HepG2 (cell line): ENCODE measurements at regions not wholly inside any gene's neighbourhood (a gene's known extent, or its start where the extent isn't known, plus 50 kb on each side); places are given as distances from the start of the nearest gene placed in this dataset.

Experiments used
- ATAC-seq: fragments of 200-7000 bp; cut with Tn5 transposase; 3 replicates; pipeline ENCODE4 v1.9.1; 2020; ENCODE audit warnings: mild to moderate bottlenecking, moderate library complexity
- BruUV-seq: library from RNA; stranded (reverse); fragments of 400-500 nt; replicated peaks from 2 replicates; lab custom pipeline; 2021; lab: Mats Ljungman, UMichigan
- CTCF ChIA-PET: fragments of 300-600 bp; formaldehyde crosslinking; extraction: SDS; loops from one replicate; lab custom pipeline; 2021; ENCODE audit warnings: low total read pairs, inconsistent platforms, low intra/inter-chr PET ratio; lab: Yijun Ruan, JAX
- POLR2A ChIA-PET: fragments of 350-600 bp; sonication (Branson Sonifier 250); formaldehyde crosslinking; loops from one replicate; lab custom pipeline; 2020; ENCODE audit warnings: antibody characterized with exemption, inconsistent platforms; lab: Yijun Ruan, JAX
- DNase-seq: peaks from one replicate; pipeline ENCODE4 v3.0.0-alpha.2; 2015; ENCODE audit warnings: low spot score
- FAIRE-seq: peaks from 3 replicates; lab custom pipeline; 2011; peaks lifted over from hg19 to GRCh38; lab: Jason Lieb, UNC
- H2AFZ ChIP-seq: one replicate; pipeline ENCODE4 v1.6.1; 2011; ENCODE audit warnings: low read length, inconsistent platforms
- H3K27ac ChIP-seq: fragments of 300-600 bp; 3 replicates; pipeline ENCODE4 v1.8.0; 2011; ENCODE audit warnings: mixed run types, mild to moderate bottlenecking, mixed read lengths, low read length, inconsistent platforms; ENCODE audit not compliant: insufficient read depth; ENCODE audit errors: extremely low read length
- H3K27me3 ChIP-seq, 2 experiments: fragments of 200-600 bp in 1 of 2; 2 replicates in 1 of 2; 3 replicates in 1 of 2; pipeline versions ENCODE4 v1.6.0 to v1.8.0; 2011; ENCODE audit warnings: low read length in 2 of 2, mild to moderate bottlenecking in 2 of 2, moderate library complexity in 2 of 2, inconsistent platforms in 1 of 2; ENCODE audit not compliant: insufficient read depth in 2 of 2, control insufficient read depth in 1 of 2
- H3K36me3 ChIP-seq, 2 experiments: fragments of 200-600 bp in 1 of 2; replicated peaks in 1 of 2; 2 replicates in 1 of 2; 3 replicates in 1 of 2; pipeline versions ENCODE4 v1.5.1 to v1.8.0; 2011; ENCODE audit warnings: low read length in 2 of 2, inconsistent platforms in 1 of 2; ENCODE audit not compliant: insufficient read depth in 2 of 2, control insufficient read depth in 1 of 2
- H3K4me1 ChIP-seq: 2 replicates; pipeline ENCODE4 v1.5.1; 2012; ENCODE audit warnings: low read length, inconsistent platforms; ENCODE audit not compliant: insufficient read depth
- H3K4me2 ChIP-seq: 2 replicates; pipeline ENCODE4 v1.6.0; 2011; ENCODE audit warnings: low read depth, low read length, inconsistent platforms
- H3K4me3 ChIP-seq, 3 experiments: fragments of 200-600 bp in 1 of 3; sonication (generic), shearing (Covaris generic) in 1 of 3; replicated peaks in 1 of 3; 2 replicates each; pipeline ENCODE4 v1.5.1; 2011 to 2016; ENCODE audit warnings: low read length in 3 of 3, inconsistent platforms in 2 of 3, low read depth in 2 of 3, mild to moderate bottlenecking in 2 of 3, control low read depth in 1 of 3, mixed read lengths in 1 of 3; ENCODE audit not compliant: insufficient read depth in 1 of 3
- H3K79me2 ChIP-seq: one replicate; pipeline ENCODE4 v1.6.1; 2011; ENCODE audit warnings: low read length, inconsistent platforms; ENCODE audit not compliant: insufficient read depth
- H3K9ac ChIP-seq: 2 replicates; pipeline ENCODE4 v1.6.0; 2011; ENCODE audit warnings: mild to moderate bottlenecking, low read depth, low read length, inconsistent platforms; ENCODE audit not compliant: insufficient read depth
- H3K9me3 ChIP-seq: 2 replicates; pipeline ENCODE4 v1.5.1; 2012; ENCODE audit warnings: mild to moderate bottlenecking, low read length
- H4K20me1 ChIP-seq: 2 replicates; pipeline ENCODE4 v1.6.0; 2011; ENCODE audit warnings: inconsistent platforms, mild to moderate bottlenecking, low read length, moderate library complexity; ENCODE audit not compliant: insufficient read depth
- ARNT ChIP-seq: fragments of 450-650 bp; IDR thresholded peaks from 2 replicates; pipeline ENCODE4 v1.6.1; 2017
- ATF7-NPFF ChIP-seq: sonication (generic); formaldehyde crosslinking; IDR thresholded peaks from 2 replicates; pipeline ENCODE4 v1.8.1; 2023; ENCODE audit warnings: mild to moderate bottlenecking, low read depth, missing genetic modification reagents, moderate library complexity
- HMG20B ChIP-seq: conservative IDR thresholded peaks from 2 replicates; pipeline ENCODE4 v1.6.1; 2016; ENCODE audit warnings: missing genetic modification reagents, missing compliant biosample characterization
- JUNB ChIP-seq: sonication (generic); formaldehyde crosslinking; IDR thresholded peaks from 2 replicates; pipeline ENCODE4 v1.8.0; 2022; ENCODE audit warnings: missing genetic modification reagents, mild to moderate bottlenecking, borderline replicate concordance
- MTA1 ChIP-seq: sonication (generic); formaldehyde crosslinking; IDR thresholded peaks from 2 replicates; pipeline ENCODE4 v1.4.0; 2020; ENCODE audit warnings: missing genetic modification reagents, mild to moderate bottlenecking, borderline replicate concordance
- NFE2 ChIP-seq: sonication (generic); formaldehyde crosslinking; IDR thresholded peaks from 2 replicates; pipeline ENCODE4 v1.4.0; 2020; ENCODE audit warnings: missing genetic modification reagents
- NRL ChIP-seq: sonication (generic); formaldehyde crosslinking; IDR thresholded peaks from 2 replicates; pipeline ENCODE4 v1.5.0; 2020; ENCODE audit warnings: missing genetic modification reagents, mild to moderate bottlenecking, moderate library complexity, borderline replicate concordance
- SAP130 ChIP-seq: IDR thresholded peaks from 2 replicates; pipeline ENCODE4 v1.6.1; 2016; ENCODE audit warnings: low read depth
- SMC3 ChIP-seq: IDR thresholded peaks from 2 replicates; pipeline ENCODE4 v1.6.1; 2011; ENCODE audit warnings: low read length, improper control_type of control experiment
- ZNF280B ChIP-seq: sonication (generic); formaldehyde crosslinking; IDR thresholded peaks from 2 replicates; pipeline ENCODE4 v1.5.0; 2020; ENCODE audit warnings: missing genetic modification reagents, mild to moderate bottlenecking, borderline replicate concordance
- ZNF576 ChIP-seq: sonication (generic); formaldehyde crosslinking; IDR thresholded peaks from 2 replicates; pipeline ENCODE4 v1.4.0; 2020; ENCODE audit warnings: mild to moderate bottlenecking, missing genetic modification reagents
- ZNF709 ChIP-seq: sonication (generic); formaldehyde crosslinking; IDR thresholded peaks from 2 replicates; pipeline ENCODE4 v1.5.0; 2020; ENCODE audit warnings: mild to moderate bottlenecking, missing genetic modification reagents
- ZNF75D ChIP-seq: sonication (generic); formaldehyde crosslinking; IDR thresholded peaks from 2 replicates; pipeline ENCODE4 v1.8.1; 2023; ENCODE audit warnings: missing genetic modification reagents, mild to moderate bottlenecking, borderline replicate concordance
- WGBS: methylation state at CpG from one replicate; pipeline ENCODE4 v1.1.6; 2017; ENCODE audit warnings: low lambda C conversion rate; 5-methylcytosine and 5-hydroxymethylcytosine counted together
- in situ Hi-C: cut with HindIII; loops from 2 replicates; pipeline ENCODE4 v1.10.0; 2017; ENCODE audit warnings: low pct_unique_long_range_greater_than_20kb; ENCODE audit not compliant: extremely low pct_ligation_motif_present
- intact Hi-C: fragments of 100-400 bp; cut with micrococcal nuclease; formaldehyde crosslinking; loops from one replicate; pipeline ENCODE4 v1.10.0; 2022; ENCODE audit not compliant: unreplicated experiment
- TF ChIP-seq, protein P1 (sequence below): sonication (generic); formaldehyde crosslinking; IDR thresholded peaks from 2 replicates; pipeline ENCODE4 v1.5.0; 2020; ENCODE audit warnings: missing genetic modification reagents

DNA sequence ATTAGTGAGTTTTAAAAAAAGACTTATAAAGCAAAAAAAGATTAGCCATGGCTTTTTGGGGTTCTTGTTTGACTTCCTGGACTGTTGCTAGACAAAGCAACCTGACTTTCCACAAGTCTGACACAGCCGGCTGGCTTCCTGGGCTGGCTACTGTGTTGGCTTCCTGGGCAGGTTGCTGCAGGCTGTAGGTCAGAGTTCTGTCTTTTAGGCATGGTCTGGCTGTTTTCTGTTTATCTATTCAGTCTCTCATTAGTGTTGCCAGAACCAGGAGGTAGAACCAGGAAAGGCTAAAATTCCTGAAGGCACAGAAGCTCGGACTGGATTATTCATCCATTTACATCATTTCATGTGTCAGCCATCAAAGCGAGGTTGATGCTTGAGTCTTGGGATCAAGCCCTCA lies 88.6 kb upstream of the SLC35F3 start:
- no peaks in the 10 kb centered on the region; a peak in 1 of 5 replicates for H3K27me3 ChIP-seq
- no peaks in the 10 kb centered on the region for H3K9me3 ChIP-seq
- H3K79me2 ChIP-seq, result no peaks in the 10 kb centered on the region
- H4K20me1 ChIP-seq, result no peaks in the 10 kb centered on the region
- CTCF ChIA-PET, result no interaction called here
- intact Hi-C loops, result no loop called here
- TF ChIP-seq MTA1 (CRISPR knock-in tag) (no peak), HMG20B (no peak), ZNF709 (CRISPR knock-in tag) (no peak), ZNF576 (CRISPR knock-in tag) (no peak), ARNT (no peak), NRL (CRISPR knock-in tag) (no peak), NFE2 (CRISPR knock-in tag) (no peak), ZNF75D (no peak), ATF7-NPFF (no peak), SAP130 (no peak), SMC3 (no peak), ZNF280B (no peak), JUNB (no peak)
- TF ChIP-seq, protein P1, sequence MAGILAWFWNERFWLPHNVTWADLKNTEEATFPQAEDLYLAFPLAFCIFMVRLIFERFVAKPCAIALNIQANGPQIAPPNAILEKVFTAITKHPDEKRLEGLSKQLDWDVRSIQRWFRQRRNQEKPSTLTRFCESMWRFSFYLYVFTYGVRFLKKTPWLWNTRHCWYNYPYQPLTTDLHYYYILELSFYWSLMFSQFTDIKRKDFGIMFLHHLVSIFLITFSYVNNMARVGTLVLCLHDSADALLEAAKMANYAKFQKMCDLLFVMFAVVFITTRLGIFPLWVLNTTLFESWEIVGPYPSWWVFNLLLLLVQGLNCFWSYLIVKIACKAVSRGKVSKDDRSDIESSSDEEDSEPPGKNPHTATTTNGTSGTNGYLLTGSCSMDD (CRISPR knock-in tag), result no peak
- BruUV-seq, result no TSS peak
- FAIRE-seq (no peak), DNase-seq (no peak), ATAC-seq (no peak)
- H3K4me1 ChIP-seq, result no peaks in the 10 kb centered on the region
- H3K4me2 ChIP-seq, result no peak overlapping the region
- no peaks in the 10 kb centered on the region for H3K36me3 ChIP-seq
- 0% methylated on average over 3 of the region's 3 CpGs for WGBS
- H2AFZ ChIP-seq, result no peak overlapping the region
- no peak overlapping the region for H3K9ac ChIP-seq
- in situ Hi-C loops, result no loop called here
- POLR2A ChIA-PET, result no interaction called here
- no peak overlapping the region for H3K27ac ChIP-seq
- H3K4me3 ChIP-seq, result no peak overlapping the region
